MM.1S (cell line): ENCODE measurements at regions not wholly inside any gene's neighbourhood (a gene's known extent, or its start where the extent isn't known, plus 50 kb on each side); places are given as distances from the start of the nearest gene placed in this dataset.
"Not testable (repeated sequence)": the region's sequence is repeated elsewhere in the genome, so short reads cannot be mapped to it uniquely, and the experiment has no call there.

Source experiments
- DNase-seq: peaks from one replicate; pipeline ENCODE4 v3.0.0-alpha.2; 2015
- H2AFZ ChIP-seq: fragments of 300-600 bp; sonication (generic); 2 replicates; pipeline ENCODE4 v1.6.0; 2016; ENCODE audit warnings: antibody characterized with exemption, low read length
- H3F3A ChIP-seq: fragments of 300-600 bp; sonication (generic); 2 replicates; pipeline ENCODE4 v1.6.1; 2016; ENCODE audit warnings: mild to moderate bottlenecking, antibody characterized with exemption, low read length, moderate library complexity, mixed read lengths; ENCODE audit not compliant: insufficient read depth
- H3K27ac ChIP-seq: fragments of 300-600 bp; sonication (generic); 2 replicates; pipeline ENCODE4 v1.5.1; 2016; ENCODE audit warnings: mild to moderate bottlenecking, low read length
- H3K27me3 ChIP-seq: fragments of 300-600 bp; sonication (generic); replicated peaks from 2 replicates; pipeline ENCODE4 v1.6.0; 2016; ENCODE audit warnings: low read length; ENCODE audit not compliant: insufficient read depth
- H3K36me3 ChIP-seq: fragments of 300-600 bp; sonication (generic); replicated peaks from 2 replicates; pipeline ENCODE4 v1.6.1; 2016; ENCODE audit warnings: mild to moderate bottlenecking, low read length, mixed read lengths; ENCODE audit not compliant: insufficient read depth
- H3K4me1 ChIP-seq: fragments of 300-600 bp; sonication (generic); 2 replicates; pipeline ENCODE4 v1.6.1; 2016; ENCODE audit warnings: low read length, mixed read lengths
- H3K4me2 ChIP-seq: fragments of 300-600 bp; sonication (generic); 2 replicates; pipeline ENCODE4 v1.6.0; 2016; ENCODE audit warnings: low read depth, low read length
- H3K4me3 ChIP-seq: fragments of 300-600 bp; sonication (generic); 2 replicates; pipeline ENCODE4 v1.5.1; 2016; ENCODE audit warnings: low read length, mixed read lengths
- H3K79me2 ChIP-seq: fragments of 300-600 bp; sonication (generic); 2 replicates; pipeline ENCODE4 v1.6.1; 2016; ENCODE audit warnings: mixed run types, low read length, mixed read lengths
- H3K9ac ChIP-seq: fragments of 300-600 bp; sonication (generic); 2 replicates; pipeline ENCODE4 v1.6.1; 2016; ENCODE audit warnings: low read length, mixed read lengths
- H3K9me2 ChIP-seq: fragments of 300-600 bp; sonication (generic); replicated peaks from 2 replicates; pipeline ENCODE4 v1.6.1; 2016; ENCODE audit warnings: mild to moderate bottlenecking, low read length, mixed read lengths; ENCODE audit not compliant: insufficient read depth
- H3K9me3 ChIP-seq: fragments of 300-600 bp; sonication (generic); replicated peaks from 2 replicates; pipeline ENCODE4 v1.6.1; 2016; ENCODE audit warnings: mild to moderate bottlenecking, low read length, mixed read lengths; ENCODE audit not compliant: insufficient read depth
- H4K20me1 ChIP-seq: fragments of 300-600 bp; sonication (generic); 2 replicates; pipeline ENCODE4 v1.6.1; 2016; ENCODE audit warnings: mild to moderate bottlenecking, low read length, moderate library complexity, mixed read lengths; ENCODE audit not compliant: insufficient read depth
- EZH2 ChIP-seq: fragments of 300-600 bp; sonication (generic); optimal IDR thresholded peaks from 2 replicates; pipeline ENCODE3; 2017; ENCODE audit warnings: low read depth, mild to moderate bottlenecking, antibody characterized with exemption, low read length, mixed read lengths
- EZH2phosphoT487 ChIP-seq: fragments of 300-600 bp; sonication (generic); IDR thresholded peaks from 2 replicates; pipeline ENCODE4 v1.6.1; 2018; ENCODE audit warnings: antibody characterized with exemption, low read length
- TF ChIP-seq, protein P1 (sequence below): fragments of 300-600 bp; sonication (generic); IDR thresholded peaks from 2 replicates; pipeline ENCODE4 v1.5.1; 2016; ENCODE audit warnings: antibody characterized with exemption, low read length, mixed read lengths

DNA sequence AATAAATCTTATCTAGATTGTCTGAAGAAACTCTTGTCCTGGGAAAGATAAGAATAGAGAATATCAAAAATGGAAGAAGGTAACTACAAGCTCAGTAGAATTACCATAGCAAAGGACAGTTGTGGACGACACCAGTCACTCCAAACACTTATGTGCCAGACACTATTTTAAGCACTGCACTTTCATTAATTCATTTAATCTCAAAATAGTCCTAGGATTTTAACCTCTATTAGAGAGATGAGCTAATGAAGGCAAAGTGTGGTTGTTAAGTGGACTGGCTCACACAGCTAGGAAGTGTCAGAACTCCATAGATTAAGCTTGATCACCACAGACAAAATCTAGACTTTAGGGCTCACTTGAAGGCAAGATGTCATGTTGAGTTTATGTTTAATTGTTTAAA is 168.9 kb downstream of the CDC14C start:
- H3K27me3 ChIP-seq, result no peaks in the 10 kb centered on the region
- H3F3A ChIP-seq, result no peaks in the 10 kb centered on the region
- no peaks in the 10 kb centered on the region for H3K36me3 ChIP-seq
- no peaks in the 10 kb centered on the region for H4K20me1 ChIP-seq
- H3K9me3 ChIP-seq, result no peaks in the 10 kb centered on the region
- no peak overlapping the region for H2AFZ ChIP-seq
- no peaks in the 10 kb centered on the region for H3K79me2 ChIP-seq
- no peak overlapping the region for H3K4me3 ChIP-seq
- DNase-seq, result no peak
- no peaks in the 10 kb centered on the region for H3K9me2 ChIP-seq
- no peak overlapping the region for H3K9ac ChIP-seq
- TF ChIP-seq, protein P1, sequence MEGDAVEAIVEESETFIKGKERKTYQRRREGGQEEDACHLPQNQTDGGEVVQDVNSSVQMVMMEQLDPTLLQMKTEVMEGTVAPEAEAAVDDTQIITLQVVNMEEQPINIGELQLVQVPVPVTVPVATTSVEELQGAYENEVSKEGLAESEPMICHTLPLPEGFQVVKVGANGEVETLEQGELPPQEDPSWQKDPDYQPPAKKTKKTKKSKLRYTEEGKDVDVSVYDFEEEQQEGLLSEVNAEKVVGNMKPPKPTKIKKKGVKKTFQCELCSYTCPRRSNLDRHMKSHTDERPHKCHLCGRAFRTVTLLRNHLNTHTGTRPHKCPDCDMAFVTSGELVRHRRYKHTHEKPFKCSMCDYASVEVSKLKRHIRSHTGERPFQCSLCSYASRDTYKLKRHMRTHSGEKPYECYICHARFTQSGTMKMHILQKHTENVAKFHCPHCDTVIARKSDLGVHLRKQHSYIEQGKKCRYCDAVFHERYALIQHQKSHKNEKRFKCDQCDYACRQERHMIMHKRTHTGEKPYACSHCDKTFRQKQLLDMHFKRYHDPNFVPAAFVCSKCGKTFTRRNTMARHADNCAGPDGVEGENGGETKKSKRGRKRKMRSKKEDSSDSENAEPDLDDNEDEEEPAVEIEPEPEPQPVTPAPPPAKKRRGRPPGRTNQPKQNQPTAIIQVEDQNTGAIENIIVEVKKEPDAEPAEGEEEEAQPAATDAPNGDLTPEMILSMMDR, result no peak
- TF ChIP-seq EZH2phosphoT487 (no peak), EZH2 (no peak)
- H3K4me1 ChIP-seq, result peaks cover 14% of the 10 kb centered on the region; the same call in 1 of the 2 replicates
- H3K4me2 ChIP-seq, result no peak overlapping the region
- H3K27ac ChIP-seq, result no peak overlapping the region

DNA sequence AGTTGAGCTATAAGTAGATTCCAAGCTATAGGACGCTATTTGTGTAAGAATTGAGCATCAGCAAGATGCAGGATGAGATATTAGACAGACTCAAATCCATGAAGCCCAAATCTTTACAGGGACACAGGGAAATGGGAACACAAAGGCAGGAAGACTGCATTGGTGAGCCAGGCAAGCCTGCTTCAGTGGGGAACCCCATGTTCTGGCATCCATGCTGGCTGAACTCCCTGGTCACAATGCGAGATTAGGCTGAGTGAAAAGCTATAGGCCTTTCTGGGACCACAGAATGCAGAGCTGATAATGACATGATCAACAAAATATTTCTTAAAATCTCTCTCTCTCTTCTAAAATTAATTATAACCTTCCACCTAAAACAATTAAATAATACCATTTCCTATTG is 170.5 kb downstream of the CDC14C start:
- Histone ChIP-seq H3K9ac (no peak overlapping the region), H4K20me1 (no peaks in the 10 kb centered on the region), H3K27ac (no peak overlapping the region), H3K79me2 (no peaks in the 10 kb centered on the region), H3K9me3 (no peaks in the 10 kb centered on the region), H3K4me3 (no peak overlapping the region), H3K9me2 (no peaks in the 10 kb centered on the region), H3K36me3 (no peaks in the 10 kb centered on the region), H3K4me1 (peaks cover 11% of the 10 kb centered on the region; the same call in 1 of the 2 replicates), H2AFZ (no peak overlapping the region), H3F3A (no peaks in the 10 kb centered on the region), H3K27me3 (no peaks in the 10 kb centered on the region), H3K4me2 (no peak overlapping the region)
- TF ChIP-seq, protein P1, result no peak
- no peak for TF ChIP-seq EZH2
- TF ChIP-seq EZH2phosphoT487, result no peak
- no peak for DNase-seq

DNA sequence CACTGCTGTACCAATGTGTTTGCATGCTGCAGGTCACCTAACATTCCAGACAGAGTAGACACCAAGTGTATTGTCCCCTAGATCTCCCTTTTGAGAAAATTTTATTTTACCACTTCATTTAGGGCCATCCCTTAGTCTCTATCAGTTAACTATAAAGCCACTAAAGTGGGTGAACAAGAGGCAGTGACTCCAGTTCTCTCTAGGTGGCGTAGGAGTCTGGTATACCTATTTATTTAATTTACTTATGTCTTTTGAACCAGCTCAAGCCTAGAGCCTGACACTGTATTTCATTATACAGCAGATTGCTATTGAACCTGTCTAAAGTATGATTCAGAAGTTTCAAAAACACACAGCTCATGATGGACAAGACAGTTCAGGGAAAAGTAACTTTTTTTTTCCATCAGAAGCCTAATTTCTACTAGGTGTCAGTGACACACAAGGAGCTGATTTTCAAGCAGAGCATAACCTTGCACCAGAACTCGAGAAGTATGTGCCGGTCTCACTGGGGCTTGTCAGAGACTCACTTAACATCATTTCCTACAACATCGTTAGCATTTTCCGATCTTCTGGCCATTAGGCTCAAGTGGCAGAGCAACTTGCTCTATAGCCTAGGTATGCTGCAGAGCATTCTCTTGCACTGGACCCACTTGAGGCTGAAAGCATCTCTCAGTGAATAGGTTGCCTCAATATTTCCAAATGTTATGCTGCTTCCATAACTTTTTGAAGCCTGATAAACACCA is 175.4 kb downstream of the CDC14C start:
- H3K9me2 ChIP-seq, result no peaks in the 10 kb centered on the region
- H3K4me1 ChIP-seq, result no peaks in the 10 kb centered on the region
- no peak overlapping the region for H3K4me3 ChIP-seq
- no peaks in the 10 kb centered on the region for H3K79me2 ChIP-seq
- no peak overlapping the region for H3K27ac ChIP-seq
- TF ChIP-seq, protein P1, result peak; percentile 27; the same call in 1 of the 2 replicates
- no peak for TF ChIP-seq EZH2
- peak; percentile 12 for DNase-seq
- H4K20me1 ChIP-seq, result no peaks in the 10 kb centered on the region
- H3K36me3 ChIP-seq, result no peaks in the 10 kb centered on the region
- H3K9me3 ChIP-seq, result no peaks in the 10 kb centered on the region
- no peak overlapping the region for H3K9ac ChIP-seq
- H3F3A ChIP-seq, result no peaks in the 10 kb centered on the region
- no peak overlapping the region for H3K4me2 ChIP-seq
- no peaks in the 10 kb centered on the region for H3K27me3 ChIP-seq
- no peak overlapping the region for H2AFZ ChIP-seq

DNA sequence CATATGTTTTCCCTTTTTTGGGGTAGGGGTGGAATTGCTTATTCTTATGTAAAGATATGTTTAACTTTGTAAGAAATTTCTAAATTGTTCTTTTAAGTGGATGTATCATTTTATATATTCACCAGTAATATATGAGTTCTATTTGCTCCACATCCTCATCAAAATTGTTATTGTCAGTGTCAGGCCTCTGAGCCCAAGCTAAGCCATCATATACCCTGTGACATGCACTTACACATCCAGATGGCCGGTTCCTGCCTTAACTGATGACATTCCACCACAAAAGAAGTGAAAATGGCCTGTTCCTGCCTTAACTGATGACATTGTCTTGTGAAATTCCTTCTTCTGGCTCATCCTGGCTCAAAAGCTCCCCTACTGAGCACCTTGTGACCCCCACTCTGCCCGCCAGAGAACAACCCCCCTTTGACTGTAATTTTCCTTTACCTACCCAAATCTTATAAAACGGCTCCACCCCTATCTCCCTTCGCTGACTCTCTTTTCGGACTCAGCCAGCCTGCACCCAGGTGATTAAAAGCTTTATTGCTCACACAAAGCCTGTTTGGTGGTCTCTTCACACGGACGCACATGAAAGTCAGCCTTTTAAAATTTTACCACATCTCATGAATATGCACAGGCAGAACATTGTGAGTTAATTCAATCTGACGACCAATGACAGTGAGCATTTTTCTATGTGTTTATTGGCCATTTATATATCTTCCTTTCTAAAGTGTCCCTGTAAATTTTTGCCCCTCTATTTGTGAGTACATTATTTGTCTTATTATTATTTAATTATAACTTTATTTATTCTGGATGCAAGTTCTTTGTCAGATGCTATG is 176.8 kb downstream of the CDC14C start:
- H3K27me3 ChIP-seq, H3K4me2 ChIP-seq, H3K4me3 ChIP-seq, H2AFZ ChIP-seq, H3K36me3 ChIP-seq, H3K79me2 ChIP-seq, H3K9me2 ChIP-seq, H3K27ac ChIP-seq, H3K9me3 ChIP-seq, H3K4me1 ChIP-seq, H3F3A ChIP-seq, DNase-seq, H3K9ac ChIP-seq, H4K20me1 ChIP-seq: not testable (repeated sequence)
